NCI-H526 (cell line): ENCODE measurements at regions not wholly inside any gene's neighbourhood (a gene's known extent, or its start where the extent isn't known, plus 50 kb on each side); places are given as distances from the start of the nearest gene placed in this dataset.
"Not testable (repeated sequence)": the region's sequence is repeated elsewhere in the genome, so short reads cannot be mapped to it uniquely, and the experiment has no call there.

Experiments
- DNase-seq, 2 experiments: peaks; one replicate each; lab custom pipeline; 2025; lab: John Stamatoyannopoulos, UW

DNA sequence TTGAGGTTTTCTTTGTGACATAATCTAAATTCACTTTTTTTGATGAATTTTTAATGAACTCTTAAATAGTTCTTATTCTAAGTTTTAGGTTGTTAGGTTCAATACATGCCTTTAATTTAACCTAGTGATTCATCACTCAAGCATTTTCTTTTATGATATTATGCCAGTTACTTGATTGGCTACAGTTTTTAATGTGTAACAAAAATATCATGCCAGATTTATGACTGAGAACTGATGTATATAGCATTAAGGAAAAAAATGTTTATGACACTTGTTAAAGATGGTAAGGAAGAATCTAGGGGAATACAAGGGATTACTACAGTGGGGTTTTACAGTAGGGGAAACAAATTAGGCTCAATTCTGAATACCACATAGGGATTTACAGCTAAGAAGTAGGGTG is 103.1 kb downstream of the VGLL3 start:
- DNase-seq: no peak

DNA sequence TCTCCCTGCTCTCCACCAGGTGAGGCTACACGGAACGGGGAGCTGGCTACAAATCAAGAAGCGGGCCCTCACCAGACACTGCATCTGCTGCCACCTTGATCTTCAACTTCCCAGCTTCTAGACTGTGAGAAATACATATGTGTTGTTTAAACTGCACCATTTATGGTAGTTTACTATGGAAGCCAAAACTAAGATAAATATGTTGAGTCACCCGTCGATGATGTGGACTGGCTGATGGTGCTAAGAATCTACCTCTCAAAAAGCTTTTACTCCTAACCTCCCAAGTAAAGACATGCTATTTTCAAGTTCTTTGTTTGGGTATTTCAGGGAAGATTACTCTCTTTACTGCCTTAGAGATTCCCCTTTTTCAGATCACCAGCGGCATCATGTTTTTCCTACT is 110.9 kb downstream of the VGLL3 start:
- no peak for DNase-seq

DNA sequence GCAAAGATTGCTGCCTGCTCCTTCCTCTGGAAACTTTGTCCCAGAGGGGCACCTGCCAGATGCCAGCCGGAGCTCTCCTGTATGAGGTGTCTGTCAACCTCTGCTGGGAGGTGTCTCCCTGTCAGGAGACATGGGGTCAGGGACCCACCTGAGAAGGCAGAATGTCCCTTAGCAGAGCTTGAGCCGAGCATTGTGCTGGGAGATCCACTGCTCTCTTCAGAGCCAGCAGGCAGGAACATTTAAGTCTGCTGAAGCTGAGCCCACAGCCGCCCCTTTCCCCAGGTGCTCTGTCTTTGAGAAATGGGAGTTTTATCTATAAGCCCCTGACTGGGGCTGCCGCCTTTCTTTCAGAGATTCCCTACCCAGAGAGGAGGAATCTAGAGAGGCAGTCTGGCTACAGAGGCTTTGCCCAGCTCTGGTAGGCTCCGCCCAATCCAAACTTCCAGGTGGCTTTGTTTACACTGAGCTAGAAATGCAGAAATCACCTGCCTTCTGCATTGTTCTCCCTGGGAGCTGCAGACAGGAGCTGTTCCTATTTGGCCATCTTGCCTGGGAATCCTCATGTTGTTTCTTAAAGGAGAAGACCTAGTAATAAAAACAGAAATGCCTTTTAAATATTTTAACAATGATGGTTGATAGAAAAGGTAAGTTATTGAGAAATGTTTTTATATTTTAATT is 114.3 kb downstream of the VGLL3 start:
- DNase-seq: peak; percentile 61 to 72

DNA sequence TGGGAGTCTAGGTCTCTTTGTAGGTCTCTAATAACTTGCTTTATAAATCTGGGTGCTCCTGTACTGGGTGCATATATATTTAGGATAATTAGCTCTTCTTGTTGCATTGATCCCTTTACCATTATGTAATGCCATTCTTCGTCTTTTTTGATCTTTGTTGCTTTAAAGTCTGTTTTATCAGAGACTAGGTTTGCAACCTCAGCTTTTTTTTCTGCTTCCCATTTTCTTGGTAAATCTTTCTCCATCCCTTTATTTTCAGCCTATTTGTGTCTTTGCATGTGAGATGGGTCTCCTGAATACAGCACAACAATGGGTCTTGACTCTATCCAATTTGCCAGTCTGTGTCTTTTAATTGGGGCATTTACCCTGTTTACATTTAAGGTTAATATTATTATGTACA is 116.2 kb downstream of the VGLL3 start:
- not testable (repeated sequence) for DNase-seq

DNA sequence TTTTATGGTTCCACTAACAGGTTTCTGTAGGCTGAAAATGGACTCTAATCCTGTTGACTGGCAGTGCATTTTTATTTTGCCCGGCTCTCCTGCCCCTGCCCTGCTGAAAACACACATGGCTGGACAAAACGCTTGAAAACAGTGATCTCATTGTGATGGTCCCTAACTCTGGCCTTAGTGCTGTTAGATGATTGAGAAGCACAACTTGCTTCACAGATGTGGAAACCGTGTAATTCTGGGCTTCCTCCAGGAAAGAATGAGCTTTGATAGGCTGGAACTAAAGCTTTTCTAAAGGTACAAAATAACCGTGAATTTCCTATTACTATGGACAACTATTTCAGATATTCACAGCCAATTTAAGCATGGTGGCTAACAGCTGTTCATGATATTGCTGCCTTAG is 121.4 kb downstream of the VGLL3 start:
- no peak for DNase-seq

DNA sequence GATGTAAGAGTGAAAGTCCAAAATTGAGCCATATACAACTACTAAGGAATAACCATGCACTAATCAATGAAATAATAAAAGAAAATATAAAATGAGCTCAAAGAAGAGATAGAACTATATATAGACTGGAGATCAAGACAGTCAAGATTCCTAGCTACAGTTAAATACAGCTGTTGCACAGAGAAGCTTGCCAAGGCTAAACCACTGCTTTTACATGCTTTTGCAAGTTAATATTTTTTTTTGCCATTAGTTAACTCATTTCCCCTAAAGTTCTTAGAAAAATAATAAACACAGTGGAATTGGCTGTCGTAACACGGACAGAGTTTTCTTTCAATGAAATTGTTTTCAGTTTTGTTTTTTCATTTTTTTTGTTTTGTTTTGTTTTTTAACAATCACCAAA is 123.0 kb downstream of the VGLL3 start:
- DNase-seq: no peak

DNA sequence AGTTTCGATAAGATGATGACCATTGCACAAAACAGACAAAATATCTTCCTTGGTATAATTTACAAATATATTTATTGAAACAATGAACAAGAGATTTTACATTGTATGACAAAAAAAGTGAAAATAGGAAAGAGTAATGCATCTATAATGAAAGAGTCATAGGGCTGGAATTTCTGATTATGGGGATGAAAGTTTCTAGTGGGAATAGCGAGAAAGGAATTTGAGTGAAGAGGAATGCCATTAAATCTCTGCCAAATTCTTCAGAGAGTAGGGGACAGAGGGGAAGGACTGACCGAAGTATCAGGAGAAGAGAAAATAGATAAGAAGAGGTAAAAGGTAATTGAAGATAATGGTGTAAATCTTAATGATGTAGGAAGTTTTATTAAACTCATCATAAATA is 125.4 kb downstream of the VGLL3 start:
- DNase-seq: no peak

DNA sequence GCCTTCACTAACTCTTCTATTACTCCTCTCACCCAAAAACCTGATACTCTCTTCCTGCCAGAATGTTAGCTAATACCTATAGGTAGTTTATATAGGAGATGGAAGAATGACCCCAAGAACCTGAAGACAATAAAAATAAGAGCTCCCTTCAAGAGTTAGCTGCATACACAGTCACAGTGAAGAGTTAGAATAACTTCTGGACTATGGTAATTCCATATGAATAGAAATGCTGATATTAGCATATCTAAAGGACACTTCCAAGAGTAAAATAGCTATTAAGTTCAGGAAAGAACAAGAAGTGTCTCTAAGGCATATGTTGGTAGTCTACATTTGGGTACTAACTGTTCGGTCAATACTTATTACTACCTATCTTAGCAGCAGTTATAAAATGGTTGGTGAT is 134.2 kb downstream of the VGLL3 start:
- no peak for DNase-seq

DNA sequence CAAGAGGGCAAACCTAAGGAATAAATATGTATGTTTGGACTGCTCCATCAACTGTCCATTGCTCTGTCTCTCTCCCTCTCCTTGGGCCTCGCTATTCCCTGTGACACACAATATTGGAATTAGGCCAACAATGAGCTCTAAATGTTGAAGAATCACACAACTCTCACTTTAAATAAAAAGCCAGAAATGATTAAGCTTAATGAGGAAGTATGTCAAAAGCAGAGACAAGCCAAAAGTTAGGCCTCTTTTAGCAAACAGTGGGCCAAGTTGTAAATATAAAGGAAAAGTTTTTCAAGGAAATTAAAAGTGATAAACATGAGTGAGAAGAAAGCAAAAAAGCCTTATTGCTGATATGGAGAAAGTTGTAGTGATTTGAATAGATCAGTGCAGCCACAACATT is 141.0 kb downstream of the VGLL3 start:
- DNase-seq: no peak

DNA sequence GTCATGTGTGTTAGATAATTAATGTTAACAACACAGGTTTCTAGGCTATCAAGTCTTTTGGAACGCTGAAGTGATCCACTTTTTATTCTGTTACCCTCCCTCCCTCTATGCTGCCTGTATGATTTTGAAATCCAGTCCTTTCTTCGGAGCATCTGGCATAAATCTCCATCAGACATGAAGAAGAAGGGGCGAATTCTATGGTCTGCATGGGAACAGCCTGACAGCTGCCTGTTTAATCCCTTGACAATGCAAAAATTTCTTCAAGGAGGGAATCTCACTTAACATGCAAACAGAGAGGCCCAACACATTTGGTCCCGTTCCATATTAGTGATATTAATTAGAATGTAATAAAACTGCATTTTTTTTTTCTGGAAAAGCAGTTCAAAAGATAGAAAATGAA is 145.2 kb downstream of the VGLL3 start:
- DNase-seq: no peak

DNA sequence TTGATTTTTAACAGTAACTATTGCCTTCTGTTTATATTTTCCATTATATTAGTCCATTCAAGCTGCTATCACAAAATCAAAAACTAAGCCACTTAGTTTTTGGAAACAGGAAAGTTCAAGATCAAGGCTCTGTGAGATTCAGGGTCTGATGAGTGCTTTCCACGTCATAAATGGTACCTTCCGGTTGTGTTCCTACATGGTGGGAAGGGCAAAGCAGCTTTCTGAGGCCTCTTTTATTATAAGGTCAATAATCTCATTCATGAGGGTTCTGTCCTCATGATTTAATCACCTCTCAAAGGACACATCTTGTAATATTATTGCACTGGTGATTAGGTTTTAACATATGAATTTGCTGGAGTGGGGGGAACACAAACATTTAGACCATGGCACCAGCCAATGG is 152.0 kb downstream of the VGLL3 start:
- DNase-seq: no peak

DNA sequence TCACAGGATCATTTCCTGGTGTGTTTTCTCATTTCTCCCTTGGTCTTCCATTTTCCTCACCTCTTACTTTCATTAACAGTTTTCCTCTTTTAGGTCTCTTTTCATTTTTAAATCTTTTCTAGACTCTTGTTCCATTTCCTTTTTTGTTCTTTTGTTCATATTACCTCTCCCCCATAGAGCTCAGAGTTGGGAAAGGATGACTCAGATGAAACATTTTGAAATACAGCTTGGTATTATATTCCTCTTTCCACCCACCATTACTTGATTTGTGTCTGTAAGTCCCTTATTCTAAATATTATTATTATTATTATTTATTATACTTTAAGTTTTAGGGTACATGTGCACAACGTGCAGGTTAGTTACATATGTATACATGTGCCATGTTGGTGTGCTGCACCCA is 153.1 kb downstream of the VGLL3 start:
- no peak for DNase-seq

DNA sequence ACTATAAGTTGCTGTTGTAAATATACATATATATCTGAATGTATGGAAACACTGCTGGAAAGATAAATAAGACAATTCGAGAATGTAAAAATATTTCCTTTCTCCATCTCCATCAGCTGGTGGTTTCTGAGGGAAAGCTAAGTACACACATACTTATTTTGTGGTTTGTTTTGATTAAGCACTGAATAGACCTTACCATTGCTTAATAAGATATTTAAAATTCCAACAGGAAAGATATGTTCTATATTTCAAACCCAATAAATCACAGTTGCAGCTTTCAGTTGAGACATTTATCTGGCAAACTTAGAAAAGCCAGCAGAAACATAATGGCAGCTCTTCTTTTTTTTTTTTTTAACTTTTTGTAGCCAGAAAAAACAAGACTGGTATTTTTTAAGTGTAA is 160.4 kb downstream of the VGLL3 start:
- DNase-seq: no peak

DNA sequence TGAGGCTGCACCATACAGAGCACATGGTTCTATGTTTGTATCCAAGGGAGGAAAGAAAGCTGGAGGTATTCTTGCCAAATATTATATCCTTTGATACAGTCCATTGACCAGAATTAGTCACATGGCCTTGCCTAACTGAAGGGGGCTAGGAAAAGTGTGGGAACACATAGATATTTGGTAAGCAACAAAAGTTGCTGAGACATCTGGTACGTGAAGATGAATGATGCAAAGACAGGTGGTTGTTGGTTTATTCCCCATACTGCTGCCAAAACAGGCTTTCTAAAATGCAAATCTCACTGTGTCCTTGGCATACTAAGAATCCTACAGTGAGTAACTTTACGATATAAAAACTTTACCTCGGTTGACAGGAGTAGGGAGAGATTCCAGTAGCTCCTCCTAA is 162.2 kb downstream of the VGLL3 start:
- peak in 1 of 2 experiments; percentile 1 for DNase-seq

DNA sequence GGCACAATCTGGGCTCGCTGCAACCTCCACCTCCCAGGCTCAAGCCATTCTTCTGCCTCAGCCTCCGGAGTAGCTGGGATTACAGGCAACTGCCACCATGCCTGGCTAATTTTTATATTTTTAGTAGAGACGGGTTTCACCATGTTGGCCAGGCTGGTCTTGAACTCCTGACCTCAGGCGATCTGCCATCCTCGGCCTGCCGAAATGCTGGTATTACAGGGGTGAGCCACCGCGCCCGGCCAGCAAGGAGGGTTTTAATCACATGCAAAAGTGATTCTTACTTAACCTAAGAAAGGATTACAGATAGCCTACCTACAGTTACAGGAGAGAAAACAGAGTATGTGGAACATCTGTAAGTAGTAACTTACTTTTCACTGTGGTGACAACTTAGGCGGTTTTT is 163.4 kb downstream of the VGLL3 start:
- not testable (repeated sequence) for DNase-seq

DNA sequence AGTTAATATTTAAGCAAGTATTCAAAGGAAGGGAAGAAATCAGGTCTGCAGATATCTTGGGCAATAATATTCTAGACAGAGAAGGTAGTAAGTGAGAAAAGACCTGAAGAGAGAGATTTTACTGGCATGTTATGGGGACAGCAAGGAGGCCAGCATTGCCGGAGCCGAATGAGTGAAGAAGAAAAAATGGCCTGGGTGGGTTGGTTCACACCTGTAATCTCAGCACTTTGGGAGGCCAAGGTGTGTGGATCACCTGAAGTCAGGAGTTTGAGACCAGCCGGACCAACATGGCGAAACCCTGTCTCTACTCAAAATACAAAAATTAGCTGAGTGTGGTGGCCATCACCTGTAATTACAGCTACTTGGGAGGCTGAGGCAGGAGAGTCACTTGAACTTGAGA is 164.7 kb downstream of the VGLL3 start:
- no peak for DNase-seq

DNA sequence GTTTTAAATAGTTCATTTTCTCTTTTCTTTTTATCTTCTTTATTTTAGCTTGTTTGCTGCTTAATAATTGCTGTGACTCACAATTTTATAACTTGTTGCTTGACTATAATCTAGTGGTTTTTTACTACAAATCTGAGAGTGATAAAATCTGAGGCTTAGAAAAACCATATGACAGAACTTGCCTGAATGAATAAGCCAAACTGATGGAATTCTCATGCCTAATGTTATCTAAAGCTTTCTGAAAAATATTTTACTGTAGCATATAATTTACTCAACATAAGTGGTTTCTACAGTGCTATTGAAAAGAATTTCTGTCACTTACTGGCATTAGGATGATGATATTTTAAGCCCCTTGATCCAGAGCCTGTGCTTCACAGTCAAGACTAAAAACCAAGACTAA is 175.1 kb downstream of the VGLL3 start:
- no peak for DNase-seq

DNA sequence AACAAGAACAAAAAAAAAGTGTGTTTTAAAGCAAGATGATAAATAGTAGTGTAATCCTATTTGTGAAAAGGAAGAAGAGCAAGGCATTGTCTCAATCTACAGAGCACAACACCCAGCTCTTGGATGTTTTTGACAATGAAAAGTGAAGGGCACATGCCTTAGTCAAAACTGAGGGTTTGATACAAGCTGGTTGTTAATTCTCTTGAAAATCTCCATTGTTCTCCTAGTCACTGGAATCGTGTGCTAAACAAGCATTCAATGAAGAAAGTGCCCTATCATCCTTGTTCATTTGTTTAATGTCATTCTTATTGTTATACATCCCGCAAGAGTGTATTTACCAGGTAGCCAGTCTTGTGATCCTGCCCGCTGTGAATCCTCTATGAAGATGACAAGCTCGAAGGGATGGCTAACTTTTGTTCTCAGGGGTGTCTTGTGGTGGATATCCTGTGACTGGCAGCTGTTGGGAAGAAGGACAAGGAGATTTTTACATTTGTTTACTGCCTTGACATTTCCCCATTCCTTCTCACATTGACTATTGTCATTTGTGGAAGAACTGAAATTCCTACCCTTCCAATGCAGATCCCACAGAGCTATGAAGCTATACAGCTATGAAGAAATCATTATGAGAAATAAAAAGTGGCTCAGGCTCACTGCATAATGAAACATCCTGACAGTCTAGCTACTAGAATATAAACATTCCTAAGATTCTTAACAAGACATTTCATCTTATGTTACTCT is 175.9 kb downstream of the VGLL3 start:
- DNase-seq: no peak

DNA sequence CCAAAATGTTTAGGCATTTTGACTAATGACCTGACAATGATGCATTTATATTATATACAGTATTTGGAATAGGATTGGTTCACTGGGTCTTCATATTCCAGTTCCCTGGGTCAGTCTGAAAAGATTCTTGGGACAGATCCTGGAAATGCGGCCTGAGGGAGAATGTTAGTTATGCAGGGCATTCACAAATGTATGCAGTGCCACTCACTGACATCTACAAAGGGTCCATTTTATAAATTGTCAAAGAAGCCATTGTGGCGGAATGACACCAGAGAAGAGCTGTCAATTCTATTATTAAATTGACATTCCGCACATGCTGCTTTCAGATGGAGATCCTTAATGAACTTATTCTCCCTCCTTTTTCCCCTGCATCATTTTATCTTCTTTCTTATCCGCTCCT is 176.6 kb downstream of the VGLL3 start:
- DNase-seq: no peak

DNA sequence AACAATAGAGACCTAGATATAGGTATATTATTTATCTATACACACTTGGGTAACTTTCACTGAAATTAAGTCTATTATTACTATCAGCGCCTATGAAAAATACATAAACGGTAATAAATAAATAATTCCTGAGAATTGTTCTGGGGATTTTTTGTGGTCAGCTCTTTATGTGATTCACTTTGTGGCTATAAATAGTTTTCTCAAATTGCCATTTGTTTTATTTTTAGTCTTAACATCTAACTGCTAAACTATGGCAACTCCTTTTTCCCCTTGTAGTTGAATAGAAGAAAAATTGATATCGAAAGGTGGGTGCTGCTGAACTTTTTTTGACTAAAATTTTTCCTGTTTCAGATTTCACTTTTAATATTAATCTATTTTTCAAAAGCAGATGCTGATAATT is 189.0 kb downstream of the VGLL3 start:
- DNase-seq: no peak

DNA sequence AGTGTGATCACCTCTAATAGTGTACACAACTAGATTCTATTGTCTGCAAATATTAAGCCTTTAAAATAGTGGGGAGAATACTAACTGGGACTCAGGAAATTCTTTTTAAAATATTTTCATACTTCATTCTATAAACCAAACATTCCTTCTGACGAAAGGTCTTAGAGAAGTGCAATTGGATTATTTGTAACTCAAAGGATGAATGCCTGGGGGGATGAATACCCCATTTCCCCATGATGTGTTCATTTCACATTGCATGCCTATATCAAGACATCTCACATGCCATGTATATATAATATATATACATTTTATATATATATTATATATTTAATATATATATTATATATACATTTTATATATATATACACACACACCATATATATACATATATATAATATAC is 189.9 kb downstream of the VGLL3 start:
- no peak for DNase-seq

DNA sequence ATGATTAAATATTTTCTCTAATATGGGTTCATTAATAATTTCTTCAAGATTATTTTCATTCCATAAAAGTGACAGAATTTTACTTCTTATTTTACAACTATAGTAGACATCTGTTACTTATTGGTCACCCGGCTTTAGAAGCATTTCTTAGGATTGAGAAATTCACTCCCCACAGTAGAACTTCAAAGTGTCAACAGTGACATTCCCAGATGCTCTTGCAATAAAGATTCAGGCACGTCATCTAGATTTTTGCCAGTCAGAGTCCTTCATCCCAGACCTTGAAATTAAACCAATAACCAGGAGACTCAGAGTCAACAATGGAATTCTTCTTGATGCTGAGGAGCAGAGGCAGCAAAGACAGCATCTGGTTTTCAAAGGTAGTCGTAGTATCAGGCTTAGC is 190.8 kb downstream of the VGLL3 start:
- DNase-seq: no peak

DNA sequence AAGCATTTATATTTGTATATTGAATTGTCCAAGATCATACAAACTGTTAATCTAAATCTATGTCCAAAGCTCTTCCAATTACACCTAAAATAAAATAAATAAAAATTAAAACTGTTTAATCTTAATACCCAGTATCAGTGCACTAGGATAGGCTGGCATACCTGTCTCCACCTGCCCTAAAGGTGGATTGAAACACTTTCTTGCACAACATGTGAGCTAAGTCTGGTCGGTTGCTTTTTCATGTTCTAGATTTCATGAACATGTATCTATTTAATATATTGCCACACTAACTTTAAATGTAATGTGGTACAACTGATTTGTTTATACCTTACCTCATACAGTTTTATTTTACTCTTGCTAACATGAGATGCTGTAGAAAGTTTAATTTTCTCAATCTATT is 193.0 kb downstream of the VGLL3 start:
- DNase-seq: no peak
